ENCODE measurements at regions not wholly inside any gene's neighbourhood (a gene's known extent, or its start where the extent isn't known, plus 50 kb on each side); places are given as distances from the start of the nearest gene placed in this dataset.
"Not testable (repeated sequence)": the region's sequence is repeated elsewhere in the genome, so short reads cannot be mapped to it uniquely, and the experiment has no call there.

DNA sequence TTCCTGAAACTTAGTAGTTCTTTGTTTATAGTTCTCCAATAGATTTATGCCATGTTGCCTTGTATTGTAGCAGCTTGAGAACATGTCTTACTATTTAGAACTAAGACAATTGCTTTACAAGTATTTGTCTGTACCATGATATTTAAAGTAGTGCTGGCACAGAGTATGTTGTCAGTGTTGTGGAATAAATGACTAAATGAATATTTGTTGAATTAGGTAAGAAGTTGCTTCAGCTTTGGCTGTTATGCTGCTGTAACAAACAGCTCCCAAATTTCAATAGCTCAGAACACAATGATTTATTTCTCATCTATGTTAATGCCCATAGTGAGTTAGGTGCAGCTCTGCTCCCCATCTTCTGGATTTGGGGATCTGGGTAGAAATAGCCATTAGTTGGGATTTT lies 90.2 kb upstream of the VCAM1 start:
- no peak for DNase-seq

DNA sequence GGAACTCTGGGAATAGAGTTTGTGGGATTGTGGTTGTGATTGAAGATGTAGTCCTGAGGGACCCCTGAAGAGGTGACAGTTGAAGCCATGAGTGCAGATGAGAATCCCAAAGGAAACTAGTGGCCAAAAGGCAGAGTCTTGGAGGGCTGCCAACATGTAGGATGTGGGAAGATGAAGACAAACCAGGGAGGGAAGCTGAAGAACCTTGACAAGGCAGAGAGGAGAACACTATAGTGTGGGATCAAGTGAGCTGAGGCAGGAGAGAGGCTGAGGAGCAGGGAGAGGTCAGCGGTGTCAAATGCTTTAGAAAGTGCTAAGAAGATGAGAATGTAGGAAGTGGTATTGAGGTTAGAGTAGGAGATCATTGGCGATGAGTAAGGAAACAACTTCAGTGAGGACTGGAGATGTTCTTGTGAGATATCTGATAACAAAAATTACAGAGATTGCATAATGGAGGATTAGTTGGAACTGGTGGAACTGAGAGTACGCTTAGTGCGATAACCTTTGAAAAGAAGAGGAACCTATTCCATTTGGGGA lies 88.5 kb upstream of the VCAM1 start:
- peak; percentile 2 for DNase-seq

DNA sequence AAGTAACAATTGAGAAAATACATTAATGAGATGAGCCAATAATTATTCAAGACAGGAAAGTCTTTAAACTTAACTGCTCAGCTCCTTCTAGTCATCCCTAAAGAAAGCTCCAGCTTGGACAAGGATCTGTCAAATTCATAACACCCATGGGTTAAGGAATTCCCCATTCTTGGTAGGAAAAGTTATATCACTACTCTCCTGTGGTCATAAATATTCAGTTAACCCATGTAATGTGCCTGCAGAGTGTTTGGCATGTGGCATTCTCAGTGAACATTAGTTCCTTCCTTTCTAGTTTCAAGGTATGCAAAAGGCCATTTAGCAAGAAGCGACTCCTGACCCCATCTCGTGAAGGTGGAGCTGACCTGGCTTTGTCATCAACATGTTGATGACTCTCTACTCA lies 76.7 kb upstream of the VCAM1 start:
- DNase-seq: no peak

DNA sequence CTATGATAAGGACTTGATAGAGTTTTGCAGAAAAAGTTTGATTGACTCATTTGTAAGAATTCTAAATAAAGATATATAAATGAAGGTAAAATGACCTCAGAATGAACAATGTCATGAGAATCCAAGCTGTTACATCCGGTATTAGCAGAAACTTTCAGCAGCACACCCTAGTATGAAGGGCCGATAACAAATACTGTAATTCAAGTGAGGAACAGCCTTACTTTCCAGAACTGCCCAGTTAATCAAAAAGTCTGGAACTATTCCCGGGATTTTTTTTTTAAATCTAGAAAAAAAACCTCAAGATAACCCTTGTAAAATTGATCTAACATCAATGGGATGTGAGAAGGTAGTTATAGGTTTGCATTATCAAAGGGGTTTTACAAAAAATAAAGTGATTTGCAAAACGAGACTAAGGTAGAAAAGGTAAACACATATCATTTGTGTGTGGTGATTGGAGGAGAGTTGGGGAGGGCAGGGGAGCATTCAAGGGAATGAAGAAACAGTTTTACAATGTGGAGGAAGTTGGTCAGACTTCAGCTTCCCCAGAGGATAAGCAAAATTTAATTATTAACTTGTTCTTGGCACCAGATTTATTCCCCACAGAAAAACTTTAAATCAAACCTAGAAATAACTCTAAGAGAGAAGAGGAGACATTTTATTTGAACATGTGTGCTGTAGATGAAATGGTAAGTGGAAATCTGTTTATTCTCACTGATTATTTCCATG lies 75.9 kb upstream of the VCAM1 start:
- no peak for DNase-seq

DNA sequence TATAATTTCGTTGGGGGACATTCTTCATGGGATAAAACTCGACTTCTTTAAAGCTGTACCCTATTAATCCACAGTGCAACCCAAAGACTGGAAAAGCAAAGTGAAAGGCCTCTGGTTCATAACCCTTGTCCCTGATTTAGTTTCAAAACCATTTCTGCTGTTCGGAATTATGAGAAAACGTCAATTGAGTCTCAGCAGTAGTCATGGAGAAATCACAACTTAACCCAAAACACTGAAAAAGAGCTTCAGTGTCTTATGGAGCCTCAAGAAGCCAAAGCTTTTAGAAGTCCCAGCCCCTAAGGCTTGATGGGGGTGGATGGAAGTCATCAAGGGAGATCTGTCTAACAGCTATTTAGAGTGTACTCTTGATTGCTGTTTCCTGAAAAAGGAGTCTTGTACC lies 73.5 kb upstream of the VCAM1 start:
- no peak for DNase-seq

DNA sequence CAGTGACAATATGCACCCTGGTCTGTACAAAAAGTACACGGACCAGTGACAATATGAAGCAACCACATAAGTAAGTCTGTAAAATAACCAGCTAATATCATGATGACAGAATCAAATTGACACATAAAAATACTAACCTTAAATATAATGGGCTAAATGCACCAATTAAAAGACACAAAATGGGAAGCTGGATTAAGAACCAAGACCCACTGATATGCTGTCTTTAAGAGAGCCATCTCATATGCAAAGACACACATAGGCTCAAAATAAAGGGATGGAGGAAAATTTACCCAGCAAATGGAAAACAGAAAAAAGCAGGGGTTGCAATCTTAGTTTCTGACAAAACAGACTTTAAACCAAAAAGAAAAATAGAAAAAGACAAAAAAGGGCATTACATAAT lies 70.4 kb upstream of the VCAM1 start:
- DNase-seq: no peak

DNA sequence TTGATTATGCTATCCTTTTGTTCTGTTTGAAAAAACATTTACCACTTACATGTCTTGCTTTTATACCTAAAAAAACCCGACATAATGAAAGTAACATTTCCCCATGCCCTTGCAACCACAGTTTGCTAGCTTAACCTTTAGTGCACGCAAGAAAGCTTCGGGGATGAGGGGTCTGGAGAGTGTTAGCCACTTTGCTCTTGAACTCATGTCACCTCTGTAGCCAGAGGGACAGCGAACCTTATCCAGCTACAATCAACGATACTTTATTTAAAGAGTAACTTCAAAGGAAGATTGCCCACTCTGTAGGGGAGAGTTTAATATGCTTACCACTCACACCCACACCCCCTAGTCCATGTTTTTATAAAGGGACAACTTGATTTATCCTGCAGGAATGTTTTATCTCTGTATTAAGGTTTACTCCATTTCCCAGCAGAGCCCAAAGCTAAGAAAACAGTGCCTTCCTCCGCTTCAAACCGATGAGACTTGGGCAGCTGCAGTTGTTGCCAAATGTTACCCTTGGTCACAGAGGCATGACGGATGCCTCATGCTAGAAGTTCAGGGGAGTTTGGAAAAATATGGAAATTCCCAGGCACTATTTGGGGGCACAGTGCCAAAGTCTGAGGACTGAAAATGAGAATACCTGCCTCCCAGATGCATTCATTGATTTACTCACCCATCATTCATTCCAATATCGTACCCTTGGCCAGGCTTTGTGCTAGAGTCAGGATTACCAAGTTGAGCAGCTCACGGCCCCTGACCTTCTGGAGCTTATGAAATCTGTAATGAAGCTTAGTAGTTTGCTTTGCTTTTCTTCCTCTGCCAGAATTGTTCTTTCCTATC lies 61.4 kb upstream of the VCAM1 start:
- DNase-seq: no peak

DNA sequence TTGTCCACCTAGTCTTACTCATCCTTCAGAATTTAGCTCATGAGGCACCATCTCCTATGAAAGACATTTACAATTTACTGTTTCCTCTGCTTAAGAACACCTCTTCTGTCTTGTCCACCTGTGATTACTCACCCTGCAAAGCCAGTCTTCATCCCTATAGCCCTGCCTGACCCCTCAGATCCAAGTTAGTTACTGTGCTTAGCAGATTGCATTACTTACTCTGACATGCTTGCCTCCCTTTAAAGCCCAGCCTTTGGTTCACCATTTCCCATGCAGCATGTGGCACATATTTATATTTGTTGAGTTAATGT lies 60.9 kb upstream of the VCAM1 start:
- DNase-seq: no peak

GRCh38 chr1:100661176-100661575 lies 58.4 kb upstream of the VCAM1 start:
- no peak for DNase-seq

GRCh38 chr1:100668494-100668893 lies 51.0 kb upstream of the VCAM1 start:
- DNase-seq: not testable (repeated sequence)
